HepG2 (cell line): ENCODE measurements at regions not wholly inside any gene's neighbourhood (a gene's known extent, or its start where the extent isn't known, plus 50 kb on each side); places are given as distances from the start of the nearest gene placed in this dataset.

Experiments used
- ATAC-seq: fragments of 200-7000 bp; cut with Tn5 transposase; 3 replicates; pipeline ENCODE4 v1.9.1; 2020; ENCODE audit warnings: mild to moderate bottlenecking, moderate library complexity
- BruUV-seq: library from RNA; stranded (reverse); fragments of 400-500 nt; replicated peaks from 2 replicates; lab custom pipeline; 2021; lab: Mats Ljungman, UMichigan
- CTCF ChIA-PET: fragments of 300-600 bp; formaldehyde crosslinking; extraction: SDS; loops from one replicate; lab custom pipeline; 2021; ENCODE audit warnings: low total read pairs, inconsistent platforms, low intra/inter-chr PET ratio; lab: Yijun Ruan, JAX
- POLR2A ChIA-PET: fragments of 350-600 bp; sonication (Branson Sonifier 250); formaldehyde crosslinking; loops from one replicate; lab custom pipeline; 2020; ENCODE audit warnings: antibody characterized with exemption, inconsistent platforms; lab: Yijun Ruan, JAX
- DNase-seq: peaks from one replicate; pipeline ENCODE4 v3.0.0-alpha.2; 2015; ENCODE audit warnings: low spot score
- FAIRE-seq: peaks from 3 replicates; lab custom pipeline; 2011; peaks lifted over from hg19 to GRCh38; lab: Jason Lieb, UNC
- H2AFZ ChIP-seq: one replicate; pipeline ENCODE4 v1.6.1; 2011; ENCODE audit warnings: low read length, inconsistent platforms
- H3K27ac ChIP-seq: fragments of 300-600 bp; 3 replicates; pipeline ENCODE4 v1.8.0; 2011; ENCODE audit warnings: mixed run types, mild to moderate bottlenecking, mixed read lengths, low read length, inconsistent platforms; ENCODE audit not compliant: insufficient read depth; ENCODE audit errors: extremely low read length
- H3K27me3 ChIP-seq, 2 experiments: fragments of 200-600 bp in 1 of 2; 2 replicates in 1 of 2; 3 replicates in 1 of 2; pipeline versions ENCODE4 v1.6.0 to v1.8.0; 2011; ENCODE audit warnings: low read length in 2 of 2, mild to moderate bottlenecking in 2 of 2, moderate library complexity in 2 of 2, inconsistent platforms in 1 of 2; ENCODE audit not compliant: insufficient read depth in 2 of 2, control insufficient read depth in 1 of 2
- H3K36me3 ChIP-seq, 2 experiments: fragments of 200-600 bp in 1 of 2; replicated peaks in 1 of 2; 2 replicates in 1 of 2; 3 replicates in 1 of 2; pipeline versions ENCODE4 v1.5.1 to v1.8.0; 2011; ENCODE audit warnings: low read length in 2 of 2, inconsistent platforms in 1 of 2; ENCODE audit not compliant: insufficient read depth in 2 of 2, control insufficient read depth in 1 of 2
- H3K4me1 ChIP-seq: 2 replicates; pipeline ENCODE4 v1.5.1; 2012; ENCODE audit warnings: low read length, inconsistent platforms; ENCODE audit not compliant: insufficient read depth
- H3K4me2 ChIP-seq: 2 replicates; pipeline ENCODE4 v1.6.0; 2011; ENCODE audit warnings: low read depth, low read length, inconsistent platforms
- H3K4me3 ChIP-seq, 3 experiments: fragments of 200-600 bp in 1 of 3; sonication (generic), shearing (Covaris generic) in 1 of 3; replicated peaks in 1 of 3; 2 replicates each; pipeline ENCODE4 v1.5.1; 2011 to 2016; ENCODE audit warnings: low read length in 3 of 3, inconsistent platforms in 2 of 3, low read depth in 2 of 3, mild to moderate bottlenecking in 2 of 3, control low read depth in 1 of 3, mixed read lengths in 1 of 3; ENCODE audit not compliant: insufficient read depth in 1 of 3
- H3K79me2 ChIP-seq: one replicate; pipeline ENCODE4 v1.6.1; 2011; ENCODE audit warnings: low read length, inconsistent platforms; ENCODE audit not compliant: insufficient read depth
- H3K9ac ChIP-seq: 2 replicates; pipeline ENCODE4 v1.6.0; 2011; ENCODE audit warnings: mild to moderate bottlenecking, low read depth, low read length, inconsistent platforms; ENCODE audit not compliant: insufficient read depth
- H3K9me3 ChIP-seq: 2 replicates; pipeline ENCODE4 v1.5.1; 2012; ENCODE audit warnings: mild to moderate bottlenecking, low read length
- H4K20me1 ChIP-seq: 2 replicates; pipeline ENCODE4 v1.6.0; 2011; ENCODE audit warnings: inconsistent platforms, mild to moderate bottlenecking, low read length, moderate library complexity; ENCODE audit not compliant: insufficient read depth
- CCDC6 ChIP-seq: sonication (generic); formaldehyde crosslinking; IDR thresholded peaks from 2 replicates; pipeline ENCODE4 v1.8.1; 2022; ENCODE audit warnings: mild to moderate bottlenecking, missing genetic modification reagents, moderate library complexity
- FOXM1 ChIP-seq: sonication (generic); formaldehyde crosslinking; IDR thresholded peaks from 2 replicates; pipeline ENCODE4 v1.5.0; 2020; ENCODE audit warnings: missing genetic modification reagents
- GATAD1 ChIP-seq: IDR thresholded peaks from 2 replicates; pipeline ENCODE4 v1.6.1; 2016; ENCODE audit warnings: missing genetic modification reagents, missing compliant biosample characterization
- KLF15 ChIP-seq: sonication (generic); formaldehyde crosslinking; IDR thresholded peaks from 2 replicates; pipeline ENCODE4 v1.8.1; 2023; ENCODE audit warnings: borderline replicate concordance, mild to moderate bottlenecking, inconsistent platforms, missing genetic modification reagents, mixed read lengths
- NCOA2 ChIP-seq: sonication (generic); formaldehyde crosslinking; IDR thresholded peaks from 2 replicates; pipeline ENCODE4 v1.8.0; 2022; ENCODE audit warnings: inconsistent platforms
- PTBP1 ChIP-seq: fragments of 200-400 bp; formaldehyde crosslinking; IDR thresholded peaks from 2 replicates; pipeline ENCODE4 v1.6.1; 2018; ENCODE audit warnings: low read length, low read depth; ENCODE audit not compliant: poor library complexity, severe bottlenecking
- ZBTB42 ChIP-seq: sonication (generic); formaldehyde crosslinking; IDR thresholded peaks from 2 replicates; pipeline ENCODE4 v1.5.0; 2020; ENCODE audit warnings: mild to moderate bottlenecking, missing genetic modification reagents
- ZNF136 ChIP-seq: sonication (generic); formaldehyde crosslinking; IDR thresholded peaks from 2 replicates; pipeline ENCODE4 v1.8.1; 2022; ENCODE audit warnings: low read depth, mild to moderate bottlenecking, moderate library complexity, missing genetic modification reagents
- ZNF17 ChIP-seq: sonication (generic); formaldehyde crosslinking; IDR thresholded peaks from 2 replicates; pipeline ENCODE4 v1.5.0; 2020; ENCODE audit warnings: mild to moderate bottlenecking, missing genetic modification reagents
- WGBS: methylation state at CpG from one replicate; pipeline ENCODE4 v1.1.6; 2017; ENCODE audit warnings: low lambda C conversion rate; 5-methylcytosine and 5-hydroxymethylcytosine counted together
- in situ Hi-C: cut with HindIII; loops from 2 replicates; pipeline ENCODE4 v1.10.0; 2017; ENCODE audit warnings: low pct_unique_long_range_greater_than_20kb; ENCODE audit not compliant: extremely low pct_ligation_motif_present
- intact Hi-C: fragments of 100-400 bp; cut with micrococcal nuclease; formaldehyde crosslinking; loops from one replicate; pipeline ENCODE4 v1.10.0; 2022; ENCODE audit not compliant: unreplicated experiment
- TF ChIP-seq, protein P1 (sequence below), 2 experiments: sonication (generic) in 1 of 2; formaldehyde crosslinking in 1 of 2; IDR thresholded peaks; 2 replicates each; pipeline versions ENCODE4 v1.4.0 to v1.6.1; 2016 to 2020; ENCODE audit warnings: borderline replicate concordance in 1 of 2, low read depth in 1 of 2, mild to moderate bottlenecking in 1 of 2, missing genetic modification reagents in 1 of 2
- TF ChIP-seq, protein P2 (sequence below): sonication (generic); formaldehyde crosslinking; IDR thresholded peaks from 2 replicates; pipeline ENCODE4 v1.8.1; 2023; ENCODE audit warnings: mild to moderate bottlenecking, missing genetic modification reagents

DNA sequence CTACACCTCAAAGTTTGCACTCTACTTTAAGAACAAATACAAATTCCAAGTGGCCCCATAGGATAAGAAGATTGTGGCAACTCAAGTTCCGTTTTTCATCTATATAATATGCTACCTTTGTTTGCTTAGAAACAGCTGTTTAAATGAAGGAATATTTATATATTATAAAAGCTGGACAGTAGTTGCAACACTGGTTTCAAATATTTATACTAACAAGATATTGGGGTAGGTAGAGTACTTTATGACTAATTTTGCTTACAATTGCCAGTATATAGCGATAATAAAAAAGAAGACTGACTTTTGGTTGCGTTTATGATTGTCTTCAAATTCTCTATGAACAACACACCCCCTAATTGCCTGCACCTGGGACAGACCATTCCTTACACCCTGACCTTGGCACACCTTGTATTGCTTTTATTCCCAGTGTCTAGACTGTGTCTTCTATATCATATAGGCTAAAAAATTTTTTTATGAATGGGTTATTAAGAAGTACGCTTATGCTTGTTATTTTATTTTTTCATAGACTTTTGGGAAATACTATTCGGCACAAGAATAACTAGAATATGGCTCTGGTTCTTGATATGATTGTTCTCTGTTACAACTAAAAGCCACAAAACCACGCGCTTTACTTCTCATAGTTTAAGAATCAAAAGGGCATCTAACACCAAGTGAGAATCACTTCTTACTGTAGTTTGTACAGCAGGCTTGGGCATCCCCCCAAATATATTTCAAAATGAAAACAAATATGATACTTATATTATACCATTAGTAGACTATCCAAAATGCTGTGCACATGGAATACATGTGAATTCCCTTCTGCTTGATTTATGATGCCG is 455.4 kb upstream of the DCN start:
- no peak for ATAC-seq
- no peak for FAIRE-seq
- ChIA-PET POLR2A (no interaction called here), CTCF (no interaction called here)
- TF ChIP-seq, protein P1, sequence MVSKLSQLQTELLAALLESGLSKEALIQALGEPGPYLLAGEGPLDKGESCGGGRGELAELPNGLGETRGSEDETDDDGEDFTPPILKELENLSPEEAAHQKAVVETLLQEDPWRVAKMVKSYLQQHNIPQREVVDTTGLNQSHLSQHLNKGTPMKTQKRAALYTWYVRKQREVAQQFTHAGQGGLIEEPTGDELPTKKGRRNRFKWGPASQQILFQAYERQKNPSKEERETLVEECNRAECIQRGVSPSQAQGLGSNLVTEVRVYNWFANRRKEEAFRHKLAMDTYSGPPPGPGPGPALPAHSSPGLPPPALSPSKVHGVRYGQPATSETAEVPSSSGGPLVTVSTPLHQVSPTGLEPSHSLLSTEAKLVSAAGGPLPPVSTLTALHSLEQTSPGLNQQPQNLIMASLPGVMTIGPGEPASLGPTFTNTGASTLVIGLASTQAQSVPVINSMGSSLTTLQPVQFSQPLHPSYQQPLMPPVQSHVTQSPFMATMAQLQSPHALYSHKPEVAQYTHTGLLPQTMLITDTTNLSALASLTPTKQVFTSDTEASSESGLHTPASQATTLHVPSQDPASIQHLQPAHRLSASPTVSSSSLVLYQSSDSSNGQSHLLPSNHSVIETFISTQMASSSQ (IDR thresholded peaks at IDR 0.05; ENCODE audit: low read depth) = no peak
- TF ChIP-seq, protein P1 (CRISPR knock-in tag; IDR thresholded peaks at IDR 0.05; ENCODE audit: borderline replicate concordance) = no peak
- Histone ChIP-seq H3K79me2 (no peaks in the 10 kb centered on the region), H4K20me1 (no peaks in the 10 kb centered on the region), H3K27ac (no peak overlapping the region), H3K27me3 (no peaks in the 10 kb centered on the region), H3K4me2 (no peak overlapping the region), H2AFZ (no peak overlapping the region), H3K4me3 (no peak overlapping the region), H3K4me1 (no peaks in the 10 kb centered on the region), H3K9ac (no peak overlapping the region), H3K9me3 (no peaks in the 10 kb centered on the region), H3K36me3 (no peaks in the 10 kb centered on the region)
- intact Hi-C loops (no loop called here), in situ Hi-C loops (no loop called here)
- 35% methylated on average over 8 of the region's 8 CpGs for WGBS
- no peak for DNase-seq
- BruUV-seq = no TSS peak

DNA sequence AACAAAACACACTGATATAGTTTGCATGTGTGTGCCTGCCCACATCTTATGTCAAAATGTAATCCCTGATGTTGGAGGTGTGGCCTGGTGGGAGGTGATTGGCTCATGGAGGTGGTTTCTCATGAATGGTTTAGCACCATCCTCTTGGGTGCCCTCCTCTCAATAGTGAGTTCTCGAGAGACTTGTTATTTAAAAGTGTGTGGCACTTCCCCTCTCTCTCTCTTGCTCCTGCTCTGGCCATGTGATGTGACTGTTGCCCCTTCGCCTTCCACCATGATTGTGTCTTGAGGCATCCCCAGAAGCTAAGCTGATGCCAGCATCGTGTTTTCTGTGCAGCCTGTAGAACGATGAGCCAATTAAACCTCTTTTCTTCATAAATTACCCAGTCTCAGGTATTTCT is 454.1 kb upstream of the DCN start:
- POLR2A ChIA-PET = no interaction called here
- no peak overlapping the region for H3K4me3 ChIP-seq
- no peak for DNase-seq
- H3K9me3 ChIP-seq = no peaks in the 10 kb centered on the region
- H3K4me1 ChIP-seq = no peaks in the 10 kb centered on the region
- H2AFZ ChIP-seq = no peak overlapping the region
- no peak overlapping the region for H3K9ac ChIP-seq
- intact Hi-C loops = no loop called here
- H3K36me3 ChIP-seq = no peaks in the 10 kb centered on the region
- no peak overlapping the region for H3K27ac ChIP-seq
- FAIRE-seq = no peak
- BruUV-seq = no TSS peak
- 1% methylated on average over 4 of the region's 4 CpGs for WGBS
- in situ Hi-C loops = no loop called here
- CTCF ChIA-PET = no interaction called here
- no peaks in the 10 kb centered on the region for H4K20me1 ChIP-seq
- no peaks in the 10 kb centered on the region for H3K79me2 ChIP-seq
- ATAC-seq = no peak
- no peaks in the 10 kb centered on the region for H3K27me3 ChIP-seq
- H3K4me2 ChIP-seq = no peak overlapping the region
- TF ChIP-seq ZNF136 (no peak), CCDC6 (no peak), ZNF17 (CRISPR knock-in tag) (no peak), ZBTB42 (CRISPR knock-in tag) (no peak), PTBP1 (no peak), FOXM1 (CRISPR knock-in tag) (no peak), GATAD1 (no peak), NCOA2 (CRISPR knock-in tag) (no peak), KLF15 (no peak)
- TF ChIP-seq, protein P2, sequence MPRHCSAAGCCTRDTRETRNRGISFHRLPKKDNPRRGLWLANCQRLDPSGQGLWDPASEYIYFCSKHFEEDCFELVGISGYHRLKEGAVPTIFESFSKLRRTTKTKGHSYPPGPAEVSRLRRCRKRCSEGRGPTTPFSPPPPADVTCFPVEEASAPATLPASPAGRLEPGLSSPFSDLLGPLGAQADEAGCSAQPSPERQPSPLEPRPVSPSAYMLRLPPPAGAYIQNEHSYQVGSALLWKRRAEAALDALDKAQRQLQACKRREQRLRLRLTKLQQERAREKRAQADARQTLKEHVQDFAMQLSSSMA = no peak
